ENCODE measurements at regions not wholly inside any gene's neighbourhood (a gene's known extent, or its start where the extent isn't known, plus 50 kb on each side); places are given as distances from the start of the nearest gene placed in this dataset.
"Not testable (repeated sequence)": the region's sequence is repeated elsewhere in the genome, so short reads cannot be mapped to it uniquely, and the experiment has no call there.

- intact Hi-C loops (cut with DNase I), result no loop called here
- DNase-seq (no peak), ATAC-seq (ENCODE audit: poor library complexity) (no peak)
These were observed 448.1 kb downstream of the PDGFC start for GRCh38 chr4:156523492-156523891.

- no peak for ATAC-seq (ENCODE audit: poor library complexity)
- intact Hi-C loops (cut with DNase I), result no loop called here
- DNase-seq, result no peak
These were observed 450.0 kb downstream of the PDGFC start for GRCh38 chr4:156521631-156522030.

GRCh38 chr4:156517956-156518355 is 453.6 kb downstream of the PDGFC start:
- intact Hi-C loops (cut with DNase I), result no loop called here
- DNase-seq (no peak), ATAC-seq (ENCODE audit: poor library complexity) (no peak)

GRCh38 chr4:156517546-156517945 is 454.1 kb downstream of the PDGFC start:
- ATAC-seq (ENCODE audit: poor library complexity) (no peak), DNase-seq (no peak)
- intact Hi-C loops (cut with DNase I), result no loop called here

- intact Hi-C loops (cut with DNase I), result no loop called here
- DNase-seq (no peak), ATAC-seq (ENCODE audit: poor library complexity) (no peak)
These were observed 454.9 kb downstream of the PDGFC start for GRCh38 chr4:156516698-156517097.

GRCh38 chr4:156515295-156515694 is 456.3 kb downstream of the PDGFC start:
- DNase-seq (no peak), ATAC-seq (ENCODE audit: poor library complexity) (no peak)
- intact Hi-C loops (cut with DNase I), result no loop called here

- intact Hi-C loops (cut with DNase I), result no loop called here
- DNase-seq (no peak), ATAC-seq (ENCODE audit: poor library complexity) (no peak)
These were observed 459.0 kb downstream of the PDGFC start for GRCh38 chr4:156512622-156513021.

- ATAC-seq (ENCODE audit: poor library complexity); intact Hi-C loops (cut with DNase I); DNase-seq: not testable (repeated sequence)
These were observed 461.7 kb downstream of the PDGFC start for GRCh38 chr4:156509921-156510320.

GRCh38 chr4:156505341-156505955 is 466.2 kb downstream of the PDGFC start:
- intact Hi-C loops (cut with DNase I), result no loop called here
- ATAC-seq (ENCODE audit: poor library complexity) (no peak), DNase-seq (no peak)

GRCh38 chr4:156503119-156503518 is 468.5 kb downstream of the PDGFC start:
- ATAC-seq (ENCODE audit: poor library complexity) (no peak), DNase-seq (no peak)
- intact Hi-C loops (cut with DNase I), result no loop called here

- DNase-seq, result no peak
- intact Hi-C loops (cut with DNase I), result no loop called here
- no peak for ATAC-seq (ENCODE audit: poor library complexity)
These were observed 469.6 kb downstream of the PDGFC start for GRCh38 chr4:156501962-156502361.

- DNase-seq (no peak), ATAC-seq (ENCODE audit: poor library complexity) (no peak)
- intact Hi-C loops (cut with DNase I), result no loop called here
These were observed 471.9 kb downstream of the PDGFC start for GRCh38 chr4:156499684-156500083.

GRCh38 chr4:156497486-156497885 is 474.1 kb downstream of the PDGFC start:
- no peak for ATAC-seq (ENCODE audit: poor library complexity)
- intact Hi-C loops (cut with DNase I), result no loop called here

GRCh38 chr4:156496797-156497196 is 474.8 kb downstream of the PDGFC start:
- ATAC-seq (ENCODE audit: poor library complexity) (no peak), DNase-seq (no peak)
- intact Hi-C loops (cut with DNase I), result no loop called here

More at GRCh38 chr4:156497486-156497885, 474.1 kb downstream of the PDGFC start:
- DNase-seq, result no peak

- intact Hi-C loops (cut with DNase I), result no loop called here
- no peak for ATAC-seq (ENCODE audit: poor library complexity)
- DNase-seq, result no peak
These were observed 475.8 kb downstream of the PDGFC start for GRCh38 chr4:156495836-156496235.

- ATAC-seq (ENCODE audit: poor library complexity), result no peak
- no peak for DNase-seq
- intact Hi-C loops (cut with DNase I), result no loop called here
These were observed 476.5 kb downstream of the PDGFC start for GRCh38 chr4:156495091-156495490.

GRCh38 chr4:156493858-156494257 is 477.7 kb downstream of the PDGFC start:
- no peak for ATAC-seq (ENCODE audit: poor library complexity)
- intact Hi-C loops (cut with DNase I), result no loop called here
- no peak for DNase-seq

- DNase-seq (no peak), ATAC-seq (ENCODE audit: poor library complexity) (no peak)
- intact Hi-C loops (cut with DNase I), result no loop called here
These were observed 484.5 kb downstream of the PDGFC start for GRCh38 chr4:156487107-156487506.

GRCh38 chr4:156481845-156482244 is 489.8 kb downstream of the PDGFC start:
- DNase-seq, result no peak
- intact Hi-C loops (cut with DNase I), result no loop called here
- no peak for ATAC-seq (ENCODE audit: poor library complexity)

GRCh38 chr4:156477636-156478035 is 494.0 kb downstream of the PDGFC start:
- no peak for DNase-seq
- intact Hi-C loops (cut with DNase I), result loop anchor here (5.0 kb wide), 1 partner anchor 565 kb away; no protein-coding TSS in a partner anchor
- no peak for ATAC-seq (ENCODE audit: poor library complexity)

GRCh38 chr4:156476359-156476758 is 495.2 kb downstream of the PDGFC start:
- intact Hi-C loops (cut with DNase I), result loop anchor here (5.0 kb wide), 1 partner anchor 566 kb away; no protein-coding TSS in a partner anchor
- no peak for ATAC-seq (ENCODE audit: poor library complexity)
- DNase-seq, result no peak

Data from Right ventricle myocardium superior (tissue), 1 donor.